H9 (cell line): ENCODE measurements at regions not wholly inside any gene's neighbourhood (a gene's known extent, or its start where the extent isn't known, plus 50 kb on each side); places are given as distances from the start of the nearest gene placed in this dataset.

Experiments
- DNase-seq: peaks from one replicate; pipeline ENCODE4 v3.0.0-alpha.2; 2017
- H2AFZ ChIP-seq: one replicate; pipeline ENCODE4 v1.6.1; 2013; ENCODE audit warnings: mild to moderate bottlenecking, low read length, control low read depth, moderate library complexity
- H2AK5ac ChIP-seq: 2 replicates; pipeline ENCODE4 v1.6.1; 2013; ENCODE audit warnings: low read length, control low read depth, mixed read lengths; ENCODE audit not compliant: insufficient read length
- H2BK120ac ChIP-seq: one replicate; pipeline ENCODE4 v1.6.1; 2013; ENCODE audit warnings: low read depth, mild to moderate bottlenecking, low read length, control low read depth, inconsistent platforms; ENCODE audit not compliant: poor library complexity, severe bottlenecking
- H2BK12ac ChIP-seq: 2 replicates; pipeline ENCODE4 v1.6.1; 2013; ENCODE audit warnings: low read length, control low read depth, mixed read lengths, low read depth; ENCODE audit not compliant: insufficient read length
- H2BK15ac ChIP-seq: 2 replicates; pipeline ENCODE4 v1.6.1; 2013; ENCODE audit warnings: low read depth, low read length, control low read depth
- H2BK20ac ChIP-seq: one replicate; pipeline ENCODE4 v1.6.1; 2013; ENCODE audit warnings: low read depth, mild to moderate bottlenecking, low read length, control low read depth, inconsistent platforms; ENCODE audit not compliant: poor library complexity, severe bottlenecking
- H2BK5ac ChIP-seq: 2 replicates; pipeline ENCODE4 v1.6.1; 2013; ENCODE audit warnings: low read length, control low read depth, mixed read lengths; ENCODE audit not compliant: insufficient read length
- H3K14ac ChIP-seq: 2 replicates; pipeline ENCODE4 v1.6.1; 2013; ENCODE audit warnings: low read length, control low read depth; ENCODE audit not compliant: insufficient read depth
- H3K18ac ChIP-seq: 2 replicates; pipeline ENCODE4 v1.6.1; 2013; ENCODE audit warnings: low read depth, mild to moderate bottlenecking, mixed read lengths, low read length, control low read depth; ENCODE audit not compliant: insufficient read length
- H3K23ac ChIP-seq: 2 replicates; pipeline ENCODE4 v1.6.1; 2013; ENCODE audit warnings: low read length, control low read depth, mixed read lengths, low read depth; ENCODE audit not compliant: insufficient read length
- H3K23me2 ChIP-seq: 2 replicates; pipeline ENCODE4 v1.6.1; 2013; ENCODE audit warnings: low read depth, mild to moderate bottlenecking, mixed read lengths, low read length, control low read depth; ENCODE audit not compliant: insufficient read length, poor library complexity, severe bottlenecking
- H3K27ac ChIP-seq: 2 replicates; pipeline ENCODE4 v1.5.1; 2013; ENCODE audit warnings: low read length, control low read depth, mixed read lengths, low read depth; ENCODE audit not compliant: insufficient read length
- H3K27me3 ChIP-seq: 2 replicates; pipeline ENCODE4 v1.6.1; 2013; ENCODE audit warnings: low read length, control low read depth, inconsistent platforms; ENCODE audit not compliant: insufficient read depth
- H3K4ac ChIP-seq: 2 replicates; pipeline ENCODE4 v1.6.1; 2013; ENCODE audit warnings: low read depth, mild to moderate bottlenecking, control low read depth, inconsistent platforms, low read length, moderate library complexity
- H3K4me1 ChIP-seq: 2 replicates; pipeline ENCODE4 v1.6.1; 2013; ENCODE audit warnings: low read length, control low read depth, inconsistent platforms; ENCODE audit not compliant: insufficient read depth
- H3K4me2 ChIP-seq: 2 replicates; pipeline ENCODE4 v1.6.1; 2013; ENCODE audit warnings: low read length, control low read depth, mixed read lengths; ENCODE audit not compliant: insufficient read length, insufficient read depth
- H3K56ac ChIP-seq: 2 replicates; pipeline ENCODE4 v1.6.1; 2013; ENCODE audit warnings: low read depth, mild to moderate bottlenecking, mixed read lengths, low read length, control low read depth; ENCODE audit not compliant: insufficient read length
- H3K79me1 ChIP-seq: 2 replicates; pipeline ENCODE4 v1.6.1; 2013; ENCODE audit warnings: low read depth, mild to moderate bottlenecking, moderate library complexity, low read length, control low read depth, inconsistent platforms; ENCODE audit not compliant: insufficient read depth, poor library complexity, severe bottlenecking
- H3K79me2 ChIP-seq: 2 replicates; pipeline ENCODE4 v1.6.1; 2013; ENCODE audit warnings: low read length, control low read depth, inconsistent platforms; ENCODE audit not compliant: insufficient read depth
- H3K9ac ChIP-seq: 2 replicates; pipeline ENCODE4 v1.6.1; 2013; ENCODE audit warnings: low read length, control low read depth, mixed read lengths; ENCODE audit not compliant: insufficient read length; ENCODE audit errors: extremely low read depth
- H3K9me3 ChIP-seq: one replicate; pipeline ENCODE4 v1.6.1; 2013; ENCODE audit warnings: low read depth, low read length, inconsistent platforms; ENCODE audit not compliant: control insufficient read depth
- H3T11ph ChIP-seq: one replicate; pipeline ENCODE4 v1.6.1; 2013; ENCODE audit warnings: mild to moderate bottlenecking, low read length, control low read depth, inconsistent platforms
- H4K20me1 ChIP-seq: one replicate; pipeline ENCODE4 v1.6.1; 2013; ENCODE audit not compliant: control insufficient read depth, insufficient read length, insufficient read depth
- H4K5ac ChIP-seq: 2 replicates; pipeline ENCODE4 v1.6.1; 2013; ENCODE audit warnings: low read depth, mild to moderate bottlenecking, mixed read lengths, low read length, control low read depth; ENCODE audit not compliant: insufficient read length
- H4K8ac ChIP-seq: replicated peaks from 2 replicates; pipeline ENCODE4 v1.6.1; 2013; ENCODE audit warnings: low read length, control low read depth, mixed read lengths, low read depth; ENCODE audit not compliant: insufficient read length
- H4K91ac ChIP-seq: 2 replicates; pipeline ENCODE4 v1.6.1; 2013; ENCODE audit warnings: low read depth, mild to moderate bottlenecking, moderate library complexity, mixed read lengths, low read length, control low read depth; ENCODE audit not compliant: insufficient read length
- H3K27ac Mint-ChIP-seq, 3 experiments: 2 replicates in 2 of 3; 3 replicates in 1 of 3; pipeline ENCODE4 v1.8.0; 2020 to 2021; ENCODE audit warnings: mixed read lengths in 3 of 3, mild to moderate bottlenecking in 1 of 3, moderate library complexity in 1 of 3
- H3K27me3 Mint-ChIP-seq: 2 replicates; pipeline ENCODE4 v1.8.0; 2021; ENCODE audit warnings: low read depth, mild to moderate bottlenecking, moderate library complexity, mixed read lengths
- H3K36me3 Mint-ChIP-seq, 3 experiments: 2 replicates in 2 of 3; 3 replicates in 1 of 3; pipeline ENCODE4 v1.8.0; 2020 to 2021; ENCODE audit warnings: low read depth in 3 of 3, mixed read lengths in 3 of 3; ENCODE audit not compliant: insufficient read depth in 1 of 3
- H3K4me1 Mint-ChIP-seq, 2 experiments: 2 replicates each; pipeline ENCODE4 v1.8.0; 2020; ENCODE audit warnings: mixed read lengths in 2 of 2
- H3K4me3 Mint-ChIP-seq, 2 experiments: 2 replicates in 1 of 2; 3 replicates in 1 of 2; pipeline ENCODE4 v1.8.0; 2020 to 2021; ENCODE audit warnings: mild to moderate bottlenecking in 2 of 2, mixed read lengths in 2 of 2, moderate library complexity in 1 of 2
- H3K9me3 Mint-ChIP-seq, 2 experiments: 2 replicates in 1 of 2; 3 replicates in 1 of 2; pipeline ENCODE4 v1.8.0; 2020; ENCODE audit warnings: mild to moderate bottlenecking in 2 of 2, mixed read lengths in 2 of 2, moderate library complexity in 1 of 2
- CTCF ChIP-seq: fragments of 200-600 bp; sonication (generic); conservative IDR thresholded peaks from 3 replicates; pipeline ENCODE4 v1.8.0; 2021; ENCODE audit warnings: antibody characterized with exemption, mild to moderate bottlenecking
- WGBS: extraction: QIAGEN DNeasy Blood & Tissue Kit; methylation state at CpG from one replicate; pipeline ENCODE4 v1.1.7; 2013; ENCODE audit warnings: missing lambda C conversion rate, low lambda C conversion rate, mixed read lengths; ENCODE audit not compliant: insufficient read length; ENCODE audit errors: extremely low coverage; 5-methylcytosine and 5-hydroxymethylcytosine counted together

GRCh38 chr2:183809404-183809803 lies 685.2 kb downstream of the NUP35 start:
- Histone ChIP-seq H3K9me3 (no peaks in the 10 kb centered on the region), H2BK5ac (no peak overlapping the region), H3K27ac (no peak overlapping the region), H3K23me2 (no peaks in the 10 kb centered on the region), H3K56ac (no peak overlapping the region), H4K91ac (no peak overlapping the region), H2AFZ (no peak overlapping the region), H3K4me1 (no peaks in the 10 kb centered on the region), H2AK5ac (no peak overlapping the region), H3T11ph (no peak overlapping the region), H2BK15ac (no peak overlapping the region), H4K5ac (no peak overlapping the region), H3K14ac (no peak overlapping the region), H3K79me1 (no peaks in the 10 kb centered on the region), H3K23ac (no peak overlapping the region), H3K79me2 (no peaks in the 10 kb centered on the region), H3K4ac (no peak overlapping the region), H3K27me3 (no peaks in the 10 kb centered on the region), H3K18ac (no peak overlapping the region), H4K8ac (no peak overlapping the region), H4K20me1 (no peaks in the 10 kb centered on the region), H3K9ac (no peak overlapping the region), H2BK12ac (no peak overlapping the region), H3K4me2 (no peak overlapping the region), H2BK20ac (no peak overlapping the region), H2BK120ac (no peak overlapping the region)
- Mint-ChIP-seq H3K4me1 (no peaks in the 10 kb centered on the region), H3K27ac (no peak overlapping the region), H3K27me3 (no peaks in the 10 kb centered on the region), H3K9me3 (no peaks in the 10 kb centered on the region), H3K36me3 (no peaks in the 10 kb centered on the region), H3K4me3 (no peak overlapping the region)
- no peak for DNase-seq
- no CpG with 5 or more reads among the region's 3 CpGs for WGBS
- no peak for TF ChIP-seq CTCF
